ENCODE measurements at regions not wholly inside any gene's neighbourhood (a gene's known extent, or its start where the extent isn't known, plus 50 kb on each side); places are given as distances from the start of the nearest gene placed in this dataset.

DNA sequence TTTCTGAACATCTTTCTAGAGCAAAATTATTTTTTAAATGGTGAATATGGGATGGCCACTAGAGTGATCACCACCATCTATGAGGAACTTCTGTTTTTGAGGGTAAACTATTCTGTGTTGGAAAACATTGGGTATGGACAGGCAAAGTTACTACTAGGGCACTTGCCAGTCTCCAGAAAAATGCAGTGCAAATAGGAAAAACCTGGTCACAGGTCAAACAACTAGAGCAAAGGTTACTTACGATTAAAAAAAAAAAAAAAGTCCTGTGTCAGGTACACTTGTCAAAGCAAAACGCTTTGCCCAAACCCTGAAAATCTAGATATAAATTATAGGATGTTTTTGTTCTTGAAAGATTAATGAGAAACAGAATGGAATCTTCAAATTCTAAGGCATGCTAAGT is 66.2 kb downstream of the SLITRK1 start:
- Histone ChIP-seq H3K27me3 (no peaks in the 10 kb centered on the region), H3K4me3 (no peak overlapping the region), H3K36me3 (no peaks in the 10 kb centered on the region), H3K9me3 (no peaks in the 10 kb centered on the region), H3K4me1 (no peaks in the 10 kb centered on the region), H3K27ac (no peak overlapping the region)
- TF ChIP-seq CTCF (IDR thresholded peaks at IDR 0.05), result no peak
- intact Hi-C loops (cut with DNase I), result no loop called here
- no peak for ATAC-seq
- no peak for DNase-seq
- no peak for FAIRE-seq
- WGBS, 2 donors, result 38 to 45% methylated on average over 2 of the region's 2 CpGs

DNA sequence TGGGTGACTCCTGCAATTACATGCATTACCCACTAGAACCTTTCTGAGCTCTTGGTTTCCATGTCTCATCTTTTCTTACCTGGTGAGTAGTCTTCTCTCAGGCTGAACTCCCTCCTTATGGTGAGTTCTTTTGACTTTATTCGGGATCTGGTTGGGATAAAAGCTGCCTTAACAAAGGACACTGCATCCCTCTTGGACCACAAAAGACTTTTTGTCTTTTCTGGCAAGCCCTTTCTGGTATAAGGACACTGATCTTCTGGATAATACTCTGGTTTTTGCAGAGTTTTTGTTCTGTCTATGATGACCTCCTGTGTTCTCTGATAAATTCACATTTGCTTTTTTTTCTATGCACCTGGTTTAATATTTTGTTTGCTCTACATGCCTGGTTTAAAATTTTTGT is 66.7 kb downstream of the SLITRK1 start:
- H3K36me3 ChIP-seq, result no peaks in the 10 kb centered on the region
- H3K27me3 ChIP-seq, result no peaks in the 10 kb centered on the region
- no peak for TF ChIP-seq CTCF (IDR thresholded peaks at IDR 0.05)
- H3K4me3 ChIP-seq, result no peak overlapping the region
- no peaks in the 10 kb centered on the region for H3K9me3 ChIP-seq
- intact Hi-C loops (cut with DNase I), result no loop called here
- H3K27ac ChIP-seq, result no peak overlapping the region
- WGBS, 2 donors, result 83 to 94% methylated on average over 1 of the region's 1 CpG
- no peaks in the 10 kb centered on the region for H3K4me1 ChIP-seq
- no peak for ATAC-seq
- no peak for FAIRE-seq
- DNase-seq, result no peak

DNA sequence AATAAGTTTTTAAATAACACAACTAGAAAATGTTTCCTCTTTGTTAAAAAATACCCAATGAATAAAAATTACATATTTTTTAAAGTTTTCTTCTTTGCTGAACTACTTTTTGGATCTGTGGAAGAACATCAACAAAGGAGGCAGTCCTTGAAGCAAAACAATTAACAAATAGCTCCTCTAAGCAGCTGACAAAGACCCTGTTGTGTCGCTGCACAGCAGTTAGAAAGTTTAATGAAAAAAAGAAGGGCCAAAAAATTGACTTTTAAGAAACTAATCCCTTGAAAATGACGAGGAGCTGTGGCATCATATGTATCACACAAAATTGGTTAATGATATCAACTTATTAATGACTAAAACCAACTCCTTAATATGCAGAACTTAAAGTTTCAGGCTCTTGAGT is 72.1 kb downstream of the SLITRK1 start:
- no peak for DNase-seq
- no peak for ATAC-seq
- H3K27ac ChIP-seq, result no peak overlapping the region
- no peak for FAIRE-seq
- H3K27me3 ChIP-seq, result no peaks in the 10 kb centered on the region
- no peak for TF ChIP-seq CTCF (IDR thresholded peaks at IDR 0.05)
- no peaks in the 10 kb centered on the region for H3K36me3 ChIP-seq
- no peak overlapping the region for H3K4me3 ChIP-seq
- intact Hi-C loops (cut with DNase I), result no loop called here
- no peaks in the 10 kb centered on the region for H3K4me1 ChIP-seq
- H3K9me3 ChIP-seq, result no peaks in the 10 kb centered on the region
- WGBS, 2 donors, result 52 to 54% methylated on average over 2 of the region's 2 CpGs

- Histone ChIP-seq H3K4me3 (no peak overlapping the region), H3K9me3 (no peaks in the 10 kb centered on the region), H3K4me1 (no peaks in the 10 kb centered on the region), H3K27me3 (no peaks in the 10 kb centered on the region), H3K36me3 (no peaks in the 10 kb centered on the region), H3K27ac (no peak overlapping the region)
- FAIRE-seq, result no peak
- TF ChIP-seq CTCF (IDR thresholded peaks at IDR 0.05), result no peak
- intact Hi-C loops (cut with DNase I), result no loop called here
- WGBS, 2 donors, result 90% methylated on average over 2 of the region's 2 CpGs
- no peak for ATAC-seq
- no peak for DNase-seq
Measured at GRCh38 chr13:83804356-83804962, 77.8 kb downstream of the SLITRK1 start.

- intact Hi-C loops (cut with DNase I), result no loop called here
- H3K4me1 ChIP-seq, result no peaks in the 10 kb centered on the region
- no peak for TF ChIP-seq CTCF (IDR thresholded peaks at IDR 0.05)
Measured at GRCh38 chr13:83798731-83799130, 83.5 kb downstream of the SLITRK1 start.

More at GRCh38 chr13:83798731-83799130, 83.5 kb downstream of the SLITRK1 start:
- DNase-seq, result no peak
- Histone ChIP-seq H3K9me3 (no peaks in the 10 kb centered on the region), H3K36me3 (no peaks in the 10 kb centered on the region), H3K27ac (no peak overlapping the region), H3K27me3 (no peaks in the 10 kb centered on the region), H3K4me3 (no peak overlapping the region)
- FAIRE-seq, result no peak
- no peak for ATAC-seq
- WGBS, 2 donors, result 45 to 47% methylated on average over 1 of the region's 1 CpG

Measured in pancreas (tissue), 10 donors.